NCI-H1694 treated with DMSO at 0.1 percent for 48 hours (cell line): ENCODE measurements at regions not wholly inside any gene's neighbourhood (a gene's known extent, or its start where the extent isn't known, plus 50 kb on each side); places are given as distances from the start of the nearest gene placed in this dataset.
"Not testable (repeated sequence)": the region's sequence is repeated elsewhere in the genome, so short reads cannot be mapped to it uniquely, and the experiment has no call there.

Experiments used
- DNase-seq: peaks from one replicate; lab custom pipeline; 2025; lab: John Stamatoyannopoulos, UW

DNA sequence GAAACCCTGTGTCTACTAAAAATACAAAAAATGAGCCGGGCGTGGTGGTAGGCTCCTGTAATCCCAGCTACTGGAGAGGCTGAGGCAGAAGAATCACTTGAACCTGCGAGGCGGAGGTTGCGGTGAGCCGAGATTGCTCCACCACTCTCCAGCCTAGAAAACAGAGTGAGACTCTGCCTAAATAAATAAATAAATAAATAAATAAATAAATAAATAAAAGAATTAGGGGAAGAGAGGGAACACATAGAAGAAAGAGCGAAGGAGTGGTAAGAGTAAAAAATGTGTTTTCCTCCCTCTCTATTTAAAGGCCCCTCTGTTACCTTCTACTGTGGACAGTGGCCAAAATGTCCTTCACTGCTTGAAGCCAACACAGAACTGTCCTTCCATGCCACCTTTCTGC is 103.9 kb upstream of the SOX21 start:
- DNase-seq, result no peak

DNA sequence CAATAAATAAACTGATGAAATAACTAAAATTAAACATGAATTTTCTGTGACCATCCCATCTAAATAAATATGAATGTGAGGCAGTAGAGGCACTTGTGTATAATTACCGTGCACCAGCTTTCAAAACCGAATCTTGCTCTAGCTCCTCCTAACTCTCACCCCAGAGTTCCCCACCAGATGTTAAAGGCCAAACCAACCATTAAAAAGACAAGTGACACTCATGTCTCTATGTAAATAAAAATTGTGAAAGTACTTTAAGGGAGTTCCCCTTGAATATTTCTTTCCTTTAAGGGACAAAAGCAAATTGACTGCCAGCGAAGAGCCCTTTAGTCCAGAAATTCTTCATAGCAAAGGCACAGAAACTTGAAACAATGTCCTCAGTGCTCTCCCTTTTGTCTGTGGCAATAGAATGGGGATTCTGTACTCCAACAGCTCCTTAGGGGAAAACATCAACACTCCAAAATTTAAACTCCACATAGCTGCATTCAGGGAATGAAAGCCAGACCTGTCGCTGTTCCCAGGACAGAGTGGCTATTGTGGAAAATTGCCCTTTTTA is 101.7 kb upstream of the SOX21 start:
- DNase-seq, result no peak

DNA sequence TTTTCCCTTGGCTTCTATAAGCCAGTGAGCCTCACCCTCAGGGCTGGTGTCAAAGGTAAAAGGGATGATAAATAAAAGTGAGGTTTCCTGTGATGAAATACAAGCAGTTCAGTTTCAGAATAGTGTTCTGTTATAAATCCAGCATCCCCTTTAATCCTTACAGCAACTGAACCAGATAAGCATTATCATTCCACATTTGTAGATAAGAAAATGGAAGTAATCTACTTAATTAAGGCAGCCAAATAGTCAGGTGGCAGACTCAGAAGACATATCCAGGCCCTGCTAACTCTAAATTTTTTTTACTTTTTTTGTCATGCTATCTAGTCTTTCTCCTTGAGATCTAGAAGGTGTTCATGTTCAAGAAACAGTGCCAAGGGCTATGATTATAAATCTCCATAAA is 99.4 kb upstream of the SOX21 start:
- DNase-seq, result no peak

DNA sequence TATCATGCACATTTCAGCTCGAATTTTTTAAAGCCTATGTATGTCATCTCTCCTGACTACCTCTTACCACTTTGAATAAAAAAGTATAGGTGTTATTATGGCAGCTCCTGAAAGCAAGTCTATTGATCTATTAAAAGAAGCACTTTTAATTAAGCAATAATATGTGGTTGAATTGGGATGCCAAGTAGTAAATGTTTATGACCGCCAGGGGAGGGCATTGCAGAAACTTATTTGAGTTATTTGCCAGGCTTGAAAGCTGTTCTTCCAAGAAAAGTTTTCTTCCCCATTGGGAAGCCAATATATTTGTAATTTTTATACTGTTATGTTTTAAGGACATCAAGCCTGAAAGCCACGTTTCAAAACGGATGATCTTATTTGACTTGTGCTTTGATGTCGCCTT is 88.1 kb upstream of the SOX21 start:
- DNase-seq, result no peak

DNA sequence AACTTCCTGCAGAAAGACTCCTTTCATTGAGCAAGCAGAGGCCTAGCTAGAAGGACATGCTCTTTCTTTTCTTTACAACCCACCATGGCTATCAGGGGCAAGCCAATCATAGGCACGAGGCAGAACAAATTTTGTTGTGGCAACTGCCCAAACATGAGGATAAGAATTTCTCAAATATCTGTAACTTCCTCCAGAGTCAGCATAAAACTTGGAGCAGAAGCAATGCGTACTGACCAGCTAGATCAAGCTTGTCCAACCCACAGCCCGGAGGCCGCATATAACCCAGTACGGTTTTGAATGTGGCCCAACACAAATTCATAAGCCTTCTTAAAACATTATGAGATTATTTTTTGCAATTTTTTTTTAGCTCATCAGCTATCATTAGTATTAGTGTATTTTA is 87.0 kb upstream of the SOX21 start:
- no peak for DNase-seq

DNA sequence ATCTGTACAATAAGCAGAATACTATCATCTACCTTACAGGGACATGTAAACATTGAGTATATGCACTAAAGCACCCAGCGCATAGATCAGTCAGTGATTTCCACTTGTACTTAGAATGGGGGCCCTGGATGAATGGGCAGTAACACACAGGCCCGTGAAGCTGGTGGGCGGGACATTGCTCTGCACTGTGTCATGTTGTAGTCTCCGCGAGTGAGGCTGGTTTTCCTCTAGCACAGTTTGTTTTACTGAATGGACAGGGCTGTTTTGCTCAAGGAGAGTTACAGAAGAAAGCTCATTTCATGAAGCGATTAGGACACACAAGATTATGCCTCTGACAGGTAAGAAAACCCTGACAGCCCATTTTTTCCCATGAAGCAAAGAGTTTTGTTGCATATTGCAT is 86.4 kb upstream of the SOX21 start:
- DNase-seq, result no peak

DNA sequence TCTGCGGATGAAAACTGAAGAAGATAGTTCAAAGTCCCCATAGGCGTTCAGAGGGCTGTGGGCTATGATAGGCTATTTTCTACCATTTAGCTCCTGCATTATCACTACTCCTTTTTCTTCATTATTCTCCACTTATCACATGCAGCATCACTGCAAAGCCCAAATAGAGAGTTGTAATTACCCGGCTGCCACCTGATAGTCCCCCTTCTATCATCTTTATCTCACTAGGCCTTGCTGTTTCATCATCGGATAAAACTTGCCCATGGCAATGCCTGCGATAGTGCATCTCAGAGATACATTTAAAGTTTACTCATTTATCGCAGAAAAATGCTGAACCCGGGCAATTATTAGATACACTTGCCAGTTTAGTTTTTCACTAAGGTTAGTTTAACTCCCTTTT is 82.9 kb upstream of the SOX21 start:
- DNase-seq, result no peak

DNA sequence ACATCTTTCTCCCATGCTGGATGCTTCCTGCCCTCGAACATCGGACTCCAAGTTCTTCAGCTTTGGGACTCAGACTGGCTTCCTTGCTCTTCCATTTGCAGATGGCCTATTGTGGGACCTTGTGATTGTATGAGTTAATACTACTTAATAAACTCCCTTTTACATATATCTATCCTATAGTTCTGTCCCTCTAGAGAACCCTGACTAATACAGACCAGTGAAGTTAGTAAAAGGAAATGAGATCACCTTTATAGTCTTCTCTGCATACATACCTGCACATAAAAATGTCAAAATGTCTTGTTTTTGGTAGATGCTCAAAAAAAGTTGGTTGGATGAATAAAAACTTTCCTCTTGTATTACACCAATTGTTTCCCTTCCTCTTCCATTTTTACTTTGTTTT is 73.9 kb upstream of the SOX21 start:
- not testable (repeated sequence) for DNase-seq

DNA sequence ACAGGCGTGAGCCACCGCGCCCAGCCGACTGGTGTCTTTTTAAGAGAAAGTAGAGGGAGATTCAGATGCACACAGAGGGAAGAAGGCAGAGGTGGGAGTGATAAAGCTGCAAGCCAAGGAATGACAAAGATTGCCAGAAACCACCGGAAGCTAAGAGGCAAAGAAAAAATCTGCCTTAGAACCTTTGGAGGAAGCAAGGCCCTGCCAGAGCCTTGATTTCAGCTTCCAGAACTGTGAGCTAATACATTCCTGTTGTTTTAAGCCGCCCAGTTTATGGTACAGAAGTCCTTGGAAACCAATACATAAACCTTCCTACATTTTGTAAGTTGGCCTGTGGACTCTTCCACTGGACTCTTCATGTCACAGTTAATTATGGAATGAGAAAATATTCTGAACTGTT is 71.7 kb upstream of the SOX21 start:
- no peak for DNase-seq

DNA sequence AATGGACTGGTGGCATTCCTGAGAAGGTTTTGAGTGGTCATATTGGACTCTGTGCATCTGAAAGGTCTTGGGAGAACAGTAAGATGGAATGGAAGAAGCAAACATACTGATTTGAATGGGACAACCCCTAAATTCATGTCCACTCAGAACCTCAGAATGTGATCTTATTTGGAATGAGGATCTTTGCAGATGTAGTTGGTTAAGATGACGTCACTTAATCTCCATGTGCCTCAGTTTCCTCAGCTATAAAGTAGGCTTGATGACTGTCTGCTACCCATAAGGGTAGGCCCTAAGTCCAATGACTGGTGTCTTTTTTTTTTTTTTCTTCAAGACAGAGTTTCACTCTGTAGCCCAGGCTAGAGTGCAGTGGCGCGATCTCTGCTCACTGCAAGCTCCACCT is 71.1 kb upstream of the SOX21 start:
- DNase-seq, result no peak

DNA sequence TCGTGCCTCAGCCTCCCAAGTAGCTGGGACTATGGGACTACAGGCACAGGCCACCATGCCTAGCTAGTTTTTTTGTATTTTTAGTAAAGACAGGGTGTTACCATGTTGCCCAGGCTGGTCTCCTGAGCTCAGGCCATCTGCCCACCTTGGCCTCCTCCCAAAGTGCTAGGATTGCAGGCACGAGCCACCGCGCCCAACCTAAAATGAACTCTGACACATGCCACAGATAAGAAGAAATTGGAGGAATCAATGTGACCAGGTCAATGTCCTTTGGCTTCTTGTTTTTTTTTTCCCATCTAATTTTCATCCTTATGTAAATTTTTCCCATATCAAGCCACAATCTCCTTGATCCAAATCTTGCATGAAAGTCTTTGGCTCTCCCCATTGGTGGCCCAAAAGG is 68.1 kb upstream of the SOX21 start:
- no peak for DNase-seq

DNA sequence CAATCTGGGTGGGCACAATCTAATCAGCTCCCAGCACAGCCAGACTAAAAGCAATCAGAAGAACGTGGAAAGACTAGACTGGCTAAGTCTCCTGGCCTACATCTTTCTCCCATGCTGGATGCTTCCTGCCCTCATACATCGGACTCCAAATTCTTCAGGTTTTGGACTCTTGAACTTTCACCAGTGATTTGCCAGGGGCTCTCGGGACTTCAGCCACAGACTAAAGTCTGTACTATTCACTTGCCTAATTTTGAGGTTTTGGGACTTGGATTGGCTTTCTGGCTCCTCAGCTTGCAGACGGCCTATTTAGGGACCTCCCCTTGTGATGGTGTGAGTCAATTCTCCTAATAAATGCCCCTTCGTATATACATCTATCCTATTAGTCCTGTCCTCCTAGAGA is 66.6 kb upstream of the SOX21 start:
- no peak for DNase-seq

DNA sequence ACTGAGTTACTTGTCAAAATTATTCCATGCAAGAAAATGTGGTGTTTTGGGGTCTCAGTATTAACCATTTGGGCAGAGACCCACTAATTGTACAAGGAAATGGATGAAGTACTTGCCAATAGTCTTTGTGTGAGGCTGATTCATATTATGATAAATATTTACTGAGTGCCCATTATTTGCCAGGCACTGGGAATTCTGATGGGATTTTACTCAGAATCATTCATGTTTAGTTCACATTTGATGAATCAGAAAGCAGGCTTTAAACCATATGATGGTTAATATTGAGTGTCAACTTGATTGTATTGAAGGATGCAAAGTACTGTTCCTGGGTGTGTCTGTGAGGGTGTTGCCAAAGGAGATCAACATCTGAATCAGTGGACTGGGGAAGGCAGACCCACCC is 66.2 kb upstream of the SOX21 start:
- DNase-seq, result no peak

DNA sequence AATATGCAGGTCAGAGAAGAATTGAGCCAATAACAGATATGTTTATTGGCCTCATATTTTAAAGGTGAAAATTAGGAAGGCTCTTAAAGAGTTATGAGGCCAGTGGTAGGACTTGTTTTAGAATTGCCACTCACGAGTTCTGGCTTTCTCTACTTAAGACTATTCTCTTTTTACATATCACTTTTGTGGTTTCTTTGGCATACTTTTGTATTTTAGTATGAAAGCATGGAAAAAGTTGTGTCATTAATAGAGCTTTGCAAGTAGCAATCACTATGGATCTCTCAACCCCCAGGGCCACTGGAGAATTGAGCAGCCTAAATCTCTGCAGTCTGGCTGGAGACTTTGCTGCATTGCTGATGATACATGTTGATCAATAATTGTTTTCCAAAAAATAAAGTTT is 64.6 kb upstream of the SOX21 start:
- no peak for DNase-seq

DNA sequence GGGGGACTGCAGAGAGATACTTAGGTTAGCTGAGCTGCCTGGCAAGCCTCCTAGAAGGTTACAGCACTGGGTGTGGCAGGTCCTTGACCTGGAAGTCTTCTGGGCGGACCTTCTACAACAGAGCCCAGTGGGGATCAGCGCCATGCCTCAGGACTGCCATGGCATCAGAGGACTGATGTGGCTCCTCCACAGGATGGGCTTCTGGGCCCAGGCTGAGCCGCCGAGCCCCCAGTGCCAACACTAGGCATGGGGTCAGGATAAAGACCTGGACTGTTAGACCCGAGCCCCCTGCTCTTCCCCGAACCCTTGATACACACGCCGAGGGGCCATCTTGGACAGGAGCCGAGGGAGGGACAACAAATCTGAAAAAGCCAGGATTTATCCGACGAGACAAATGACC is 64.0 kb upstream of the SOX21 start:
- DNase-seq, result no peak

DNA sequence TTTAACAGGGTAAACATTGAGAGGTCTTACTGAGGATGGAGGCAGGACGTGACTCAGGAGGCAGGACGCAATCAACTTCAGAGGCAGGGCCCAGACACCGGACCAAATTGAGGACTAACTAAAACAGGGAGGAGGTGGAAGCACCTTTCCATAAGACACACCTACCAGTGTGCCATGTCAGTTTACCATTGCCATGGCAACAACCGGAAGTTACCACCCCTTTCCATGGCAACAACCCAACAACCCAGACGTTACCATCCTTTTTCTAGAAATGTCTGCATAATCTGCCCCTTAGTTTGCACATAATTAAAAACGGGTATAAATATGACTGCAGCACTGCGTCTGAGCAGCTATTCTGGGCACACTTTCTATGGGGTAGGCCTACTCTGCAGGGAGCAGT is 53.5 kb upstream of the SOX21 start:
- DNase-seq, result no peak

DNA sequence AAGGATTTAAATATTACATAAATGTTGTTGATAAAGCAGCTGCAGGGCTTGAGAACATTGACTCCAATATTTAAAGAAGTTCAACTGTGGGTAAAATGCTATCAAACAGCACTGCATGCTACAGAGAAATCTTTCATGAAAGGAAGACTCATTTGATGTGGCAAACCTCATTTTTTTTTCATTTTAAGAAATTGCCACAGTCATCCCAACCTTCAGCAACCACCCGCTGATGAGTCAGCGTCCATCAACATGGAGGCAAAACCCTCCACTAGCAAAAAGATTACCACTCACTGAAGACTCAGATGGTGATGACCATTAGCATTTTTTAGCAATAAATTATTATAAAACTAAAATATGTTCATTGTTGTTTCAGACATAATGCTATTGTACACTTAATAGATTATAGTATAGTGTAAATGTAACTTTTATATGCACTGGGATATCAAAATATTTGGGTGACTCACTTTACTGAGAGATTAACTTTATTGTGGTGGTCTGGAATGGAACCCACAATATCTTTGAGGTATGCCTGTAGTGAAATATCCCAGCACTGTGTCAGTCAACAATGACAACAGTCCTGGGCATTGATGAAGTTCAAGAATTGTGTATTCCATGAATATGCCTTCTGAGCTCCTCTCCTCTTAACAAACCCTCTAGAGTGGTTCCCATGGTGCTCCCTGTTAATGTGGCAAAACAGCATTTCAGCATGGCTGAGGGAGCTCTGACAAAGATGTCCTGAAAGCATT is 52.4 kb upstream of the SOX21 start:
- DNase-seq, result no peak
